Parathyroid adenoma (tissue), 2 donors: ENCODE measurements at regions not wholly inside any gene's neighbourhood (a gene's known extent, or its start where the extent isn't known, plus 50 kb on each side); places are given as distances from the start of the nearest gene placed in this dataset.

ENCODE experiments used
- H2AFZ ChIP-seq: fragments of 300-600 bp; sonication (generic); one replicate; pipeline ENCODE4 v1.7.0; 2017; ENCODE audit warnings: antibody characterized with exemption, mild to moderate bottlenecking
- H3K27ac ChIP-seq: fragments of 300-600 bp; sonication (generic); one replicate; pipeline ENCODE4 v1.7.0; 2017
- H3K27me3 ChIP-seq: fragments of 300-600 bp; sonication (generic); one replicate; pipeline ENCODE4 v1.7.0; 2017; ENCODE audit warnings: low read length; ENCODE audit not compliant: control insufficient read depth, insufficient read depth
- H3K36me3 ChIP-seq: fragments of 300-600 bp; sonication (generic); one replicate; pipeline ENCODE4 v1.7.0; 2017; ENCODE audit warnings: low read length; ENCODE audit not compliant: control insufficient read depth, insufficient read depth
- H3K4me1 ChIP-seq: fragments of 300-600 bp; sonication (generic); one replicate; pipeline ENCODE4 v1.7.0; 2017; ENCODE audit warnings: control low read depth
- H3K4me2 ChIP-seq: fragments of 300-600 bp; sonication (generic); one replicate; pipeline ENCODE4 v1.7.0; 2017; ENCODE audit warnings: low read length
- H3K4me3 ChIP-seq: fragments of 300-600 bp; sonication (generic); one replicate; pipeline ENCODE4 v1.7.0; 2017; ENCODE audit warnings: low read depth, low read length
- H3K79me2 ChIP-seq: fragments of 300-600 bp; sonication (generic); one replicate; pipeline ENCODE4 v1.7.0; 2017; ENCODE audit warnings: control low read depth
- H3K9ac ChIP-seq: fragments of 300-600 bp; sonication (generic); one replicate; pipeline ENCODE4 v1.7.0; 2017; ENCODE audit warnings: mild to moderate bottlenecking
- H3K9me3 ChIP-seq: fragments of 300-600 bp; sonication (generic); one replicate; pipeline ENCODE4 v1.7.0; 2017; ENCODE audit warnings: low read length; ENCODE audit not compliant: control insufficient read depth
- TF ChIP-seq, protein P1 (sequence below): fragments of 300-600 bp; sonication (generic); IDR thresholded peaks from one replicate; pipeline ENCODE4 v1.7.0; 2017; ENCODE audit warnings: antibody characterized with exemption, mild to moderate bottlenecking
- donor health status: primary hyperparathyroidism.

DNA sequence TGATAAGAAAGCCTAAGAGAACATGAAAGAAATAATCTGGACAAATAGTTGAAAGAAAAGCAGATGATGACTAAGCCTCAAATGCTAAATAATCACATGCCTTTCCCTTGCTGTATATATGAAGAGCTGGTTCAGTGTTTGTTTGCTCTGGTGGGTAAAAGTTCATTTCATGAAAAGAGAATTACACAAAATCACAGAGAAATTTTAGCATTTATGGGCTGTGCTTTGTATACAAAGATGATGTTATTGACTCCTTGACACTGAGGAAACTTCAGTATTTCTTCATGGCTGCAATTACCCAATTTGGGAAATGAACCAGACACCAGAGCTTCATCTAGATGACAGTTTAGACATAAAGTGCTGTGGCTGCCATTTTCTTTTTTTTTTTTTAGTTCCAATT, 527.2 kb downstream of the NR2F1-AS1 start:
- H3K36me3 ChIP-seq, result no peaks in the 10 kb centered on the region
- no peaks in the 10 kb centered on the region for H3K27me3 ChIP-seq
- H3K4me3 ChIP-seq, result no peak overlapping the region
- TF ChIP-seq, protein P1, sequence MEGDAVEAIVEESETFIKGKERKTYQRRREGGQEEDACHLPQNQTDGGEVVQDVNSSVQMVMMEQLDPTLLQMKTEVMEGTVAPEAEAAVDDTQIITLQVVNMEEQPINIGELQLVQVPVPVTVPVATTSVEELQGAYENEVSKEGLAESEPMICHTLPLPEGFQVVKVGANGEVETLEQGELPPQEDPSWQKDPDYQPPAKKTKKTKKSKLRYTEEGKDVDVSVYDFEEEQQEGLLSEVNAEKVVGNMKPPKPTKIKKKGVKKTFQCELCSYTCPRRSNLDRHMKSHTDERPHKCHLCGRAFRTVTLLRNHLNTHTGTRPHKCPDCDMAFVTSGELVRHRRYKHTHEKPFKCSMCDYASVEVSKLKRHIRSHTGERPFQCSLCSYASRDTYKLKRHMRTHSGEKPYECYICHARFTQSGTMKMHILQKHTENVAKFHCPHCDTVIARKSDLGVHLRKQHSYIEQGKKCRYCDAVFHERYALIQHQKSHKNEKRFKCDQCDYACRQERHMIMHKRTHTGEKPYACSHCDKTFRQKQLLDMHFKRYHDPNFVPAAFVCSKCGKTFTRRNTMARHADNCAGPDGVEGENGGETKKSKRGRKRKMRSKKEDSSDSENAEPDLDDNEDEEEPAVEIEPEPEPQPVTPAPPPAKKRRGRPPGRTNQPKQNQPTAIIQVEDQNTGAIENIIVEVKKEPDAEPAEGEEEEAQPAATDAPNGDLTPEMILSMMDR, result no peak
- no peak overlapping the region for H3K27ac ChIP-seq
- no peak overlapping the region for H3K4me2 ChIP-seq
- H3K9ac ChIP-seq, result no peak overlapping the region
- H3K4me1 ChIP-seq, result no peaks in the 10 kb centered on the region
- no peaks in the 10 kb centered on the region for H3K79me2 ChIP-seq
- no peaks in the 10 kb centered on the region for H3K9me3 ChIP-seq
- no peak overlapping the region for H2AFZ ChIP-seq

DNA sequence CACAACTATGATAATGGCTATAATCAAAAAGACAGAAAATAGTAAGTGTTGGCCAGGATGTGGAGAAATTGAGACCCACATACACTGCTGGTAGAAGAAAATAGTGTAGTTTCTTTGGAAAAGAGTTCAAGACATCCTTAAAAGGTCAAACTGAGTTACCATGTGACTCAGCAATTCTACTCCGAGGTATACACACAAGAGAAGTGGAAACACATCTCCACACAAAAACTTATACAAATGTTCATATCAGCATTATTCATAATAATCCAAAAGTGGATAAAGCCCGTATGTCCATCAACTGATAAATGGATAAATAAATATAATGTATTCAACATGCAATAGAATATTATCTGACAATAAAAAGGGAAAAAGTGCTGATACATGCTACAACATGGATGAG, 532.2 kb downstream of the NR2F1-AS1 start:
- TF ChIP-seq, protein P1, result no peak
- Histone ChIP-seq H3K27ac (no peak overlapping the region), H3K9me3 (no peaks in the 10 kb centered on the region), H3K9ac (no peak overlapping the region), H3K4me2 (no peak overlapping the region), H2AFZ (no peak overlapping the region), H3K4me1 (no peaks in the 10 kb centered on the region), H3K36me3 (no peaks in the 10 kb centered on the region), H3K4me3 (no peak overlapping the region), H3K27me3 (no peaks in the 10 kb centered on the region), H3K79me2 (no peaks in the 10 kb centered on the region)

DNA sequence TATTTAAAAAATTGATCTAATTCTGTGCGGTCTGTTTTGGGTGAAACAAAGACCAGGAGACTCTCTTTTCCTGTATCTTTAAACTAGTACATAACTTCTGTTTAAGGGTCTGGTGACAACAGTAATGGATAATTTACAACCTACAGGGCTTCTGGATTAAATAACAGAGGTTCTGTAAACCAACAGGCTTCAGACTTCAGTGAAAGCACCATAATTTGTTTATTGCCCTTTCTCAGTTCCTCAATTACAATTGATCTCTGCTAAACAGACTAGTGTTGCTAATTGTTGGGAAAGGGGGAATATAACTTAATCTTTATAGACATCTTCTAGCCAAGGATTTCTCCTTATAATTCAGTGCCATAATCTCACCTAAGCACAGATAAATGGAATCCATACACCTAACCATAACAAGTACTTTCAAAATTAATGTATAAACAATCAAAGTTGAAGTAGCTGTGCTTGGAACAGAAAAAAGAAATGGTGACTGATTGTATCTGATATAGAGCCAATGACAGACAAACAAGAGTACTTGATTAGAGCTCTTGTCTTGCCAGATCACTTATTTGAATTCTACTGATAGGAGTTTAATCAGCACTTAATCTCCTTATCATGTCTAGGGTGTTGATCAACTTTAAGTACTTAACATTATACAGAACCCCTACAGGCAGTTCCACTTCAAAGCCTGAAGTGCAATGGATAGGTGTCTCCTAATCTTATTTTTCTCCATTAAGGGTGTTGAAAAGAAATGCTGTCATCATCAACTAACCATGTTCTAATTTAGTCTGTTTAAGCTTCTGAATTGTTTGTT, 536.0 kb downstream of the NR2F1-AS1 start:
- Histone ChIP-seq H3K4me1 (no peaks in the 10 kb centered on the region), H2AFZ (no peak overlapping the region), H3K9me3 (no peaks in the 10 kb centered on the region), H3K4me3 (no peak overlapping the region), H3K9ac (no peak overlapping the region), H3K27ac (no peak overlapping the region), H3K79me2 (no peaks in the 10 kb centered on the region), H3K4me2 (no peak overlapping the region), H3K27me3 (no peaks in the 10 kb centered on the region), H3K36me3 (no peaks in the 10 kb centered on the region)
- TF ChIP-seq, protein P1, result no peak

DNA sequence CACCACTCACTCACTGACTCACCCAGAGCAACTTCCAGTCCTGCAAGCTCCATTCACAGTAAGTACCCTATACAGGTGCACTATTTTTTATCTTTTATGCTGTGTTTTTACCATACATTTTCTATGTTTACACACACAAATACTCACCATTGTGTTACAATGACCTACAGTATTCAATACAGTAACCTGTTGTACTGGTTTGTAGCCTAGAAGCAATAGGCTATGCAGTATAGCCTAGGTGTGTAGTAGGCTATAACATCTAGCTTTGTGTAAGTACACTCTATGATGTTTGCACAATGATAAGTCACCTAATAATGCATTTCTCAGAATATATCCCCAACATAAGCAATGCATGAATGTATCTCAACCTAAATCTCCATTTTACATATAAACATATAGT, 541.1 kb downstream of the NR2F1-AS1 start:
- H3K4me3 ChIP-seq, result no peak overlapping the region
- no peaks in the 10 kb centered on the region for H3K4me1 ChIP-seq
- TF ChIP-seq, protein P1, result no peak
- no peaks in the 10 kb centered on the region for H3K9me3 ChIP-seq
- H3K27ac ChIP-seq, result no peak overlapping the region
- H3K79me2 ChIP-seq, result no peaks in the 10 kb centered on the region
- no peak overlapping the region for H2AFZ ChIP-seq
- H3K4me2 ChIP-seq, result no peak overlapping the region
- no peak overlapping the region for H3K9ac ChIP-seq
- H3K27me3 ChIP-seq, result no peaks in the 10 kb centered on the region
- H3K36me3 ChIP-seq, result no peaks in the 10 kb centered on the region
